HG02763 (cell line): ENCODE measurements at regions not wholly inside any gene's neighbourhood (a gene's known extent, or its start where the extent isn't known, plus 50 kb on each side); places are given as distances from the start of the nearest gene placed in this dataset.
"Not testable (repeated sequence)": the region's sequence is repeated elsewhere in the genome, so short reads cannot be mapped to it uniquely, and the experiment has no call there.

ENCODE experiments used
- ATAC-seq: cut with Tn5 transposase; IDR thresholded peaks from one replicate; pipeline ENCODE4 v1.9.1; 2021; ENCODE audit warnings: mild to moderate bottlenecking, moderate library complexity; ENCODE audit not compliant: unreplicated experiment

- ATAC-seq, result no peak
These were observed 1591.0 kb upstream of the SLC10A2 start for GRCh38 chr13:104657196-104657595.

GRCh38 chr13:104650431-104650830 is 1584.2 kb upstream of the SLC10A2 start:
- ATAC-seq, result no peak

- ATAC-seq, result no peak
These were observed 1582.1 kb upstream of the SLC10A2 start for GRCh38 chr13:104648291-104648690.

- ATAC-seq, result no peak
These were observed 1579.6 kb upstream of the SLC10A2 start for GRCh38 chr13:104645786-104646185.

- no peak for ATAC-seq
These were observed 1575.1 kb upstream of the SLC10A2 start for GRCh38 chr13:104641309-104641708.

- no peak for ATAC-seq
These were observed 1569.7 kb upstream of the SLC10A2 start for GRCh38 chr13:104635879-104636278.

GRCh38 chr13:104634016-104634415 is 1567.8 kb upstream of the SLC10A2 start:
- ATAC-seq, result no peak

- no peak for ATAC-seq
These were observed 1566.5 kb upstream of the SLC10A2 start for GRCh38 chr13:104632736-104633135.

- ATAC-seq, result no peak
These were observed 1559.0 kb upstream of the SLC10A2 start for GRCh38 chr13:104625201-104625600.

GRCh38 chr13:104616990-104617389 is 1550.8 kb upstream of the SLC10A2 start:
- ATAC-seq, result no peak

GRCh38 chr13:104614361-104615145 is 1548.3 kb upstream of the SLC10A2 start:
- no peak for ATAC-seq

- ATAC-seq, result no peak
These were observed 1542.1 kb upstream of the SLC10A2 start for GRCh38 chr13:104608331-104608730.

- ATAC-seq, result not testable (repeated sequence)
These were observed 1539.2 kb upstream of the SLC10A2 start for GRCh38 chr13:104605435-104605834.

- ATAC-seq, result no peak
These were observed 1531.4 kb upstream of the SLC10A2 start for GRCh38 chr13:104597546-104598180.

- ATAC-seq, result no peak
These were observed 1529.3 kb upstream of the SLC10A2 start for GRCh38 chr13:104595511-104595910.

GRCh38 chr13:104594806-104595205 is 1528.6 kb upstream of the SLC10A2 start:
- no peak for ATAC-seq

- ATAC-seq, result no peak
These were observed 1527.5 kb upstream of the SLC10A2 start for GRCh38 chr13:104593693-104594092.

GRCh38 chr13:104593251-104593576 is 1527.0 kb upstream of the SLC10A2 start:
- no peak for ATAC-seq

- ATAC-seq, result no peak
These were observed 1526.5 kb upstream of the SLC10A2 start for GRCh38 chr13:104592545-104593250.

- ATAC-seq, result no peak
These were observed 1525.9 kb upstream of the SLC10A2 start for GRCh38 chr13:104592127-104592526.

GRCh38 chr13:104586051-104586746 is 1520.0 kb upstream of the SLC10A2 start:
- ATAC-seq, result no peak
